HCT116 (cell line): ENCODE measurements at regions not wholly inside any gene's neighbourhood (a gene's known extent, or its start where the extent isn't known, plus 50 kb on each side); places are given as distances from the start of the nearest gene placed in this dataset.

Source experiments
- ATAC-seq: fragments of 200-7000 bp; cut with Tn5 transposase; 2 replicates; pipeline ENCODE4 v1.9.1; 2020; ENCODE audit warnings: mild to moderate bottlenecking, moderate library complexity
- BruUV-seq: library from RNA; stranded (reverse); fragments of 400-500 nt; replicated peaks from 2 replicates; lab custom pipeline; 2021; lab: Mats Ljungman, UMichigan
- CTCF ChIA-PET: fragments of 300-600 bp; sonication (Branson Sonifier 250); formaldehyde crosslinking; loops from one replicate; lab custom pipeline; 2021; ENCODE audit warnings: antibody characterized with exemption; lab: Charles Lee
- POLR2A ChIA-PET: fragments of 300-600, 350-600 bp; sonication (Branson Sonifier 250); formaldehyde crosslinking; loops from one replicate; lab custom pipeline; 2021; ENCODE audit warnings: antibody characterized with exemption; lab: Charles Lee
- RAD21 ChIA-PET, 2 experiments: fragments of 300-600 bp; sonication (Branson Sonifier 250); formaldehyde crosslinking; loops; one replicate each; lab custom pipeline; 2023; ENCODE audit warnings: low total read pairs in 2 of 2; ENCODE audit not compliant: uncharacterized antibody in 2 of 2, unreplicated experiment in 2 of 2, low non-redundant PET in 1 of 2; lab: Charles Lee
- DNase-seq: peaks from one replicate; pipeline ENCODE4 v3.0.0-alpha.2; 2010; ENCODE audit warnings: low read depth, low spot score
- H2AFZ ChIP-seq: fragments of 200-600 bp; shearing (Covaris generic), sonication (generic); 2 replicates; pipeline ENCODE4 v1.6.1; 2017; ENCODE audit warnings: low read depth, mixed run types, mixed read lengths, antibody characterized with exemption, low read length; ENCODE audit not compliant: poor library complexity, severe bottlenecking
- H3K27ac ChIP-seq: 2 replicates; pipeline ENCODE4 v1.5.1; 2012; ENCODE audit warnings: low read depth, low read length
- H3K27me3 ChIP-seq: fragments of 200-600 bp; sonication (generic); 2 replicates; pipeline ENCODE4 v1.6.1; 2016; ENCODE audit warnings: mixed run types, low read length, mixed read lengths; ENCODE audit not compliant: insufficient read depth
- H3K36me3 ChIP-seq, 2 experiments: fragments of 200-500 bp in 1 of 2; fragments of 200-600 bp in 1 of 2; sonication (Bioruptor generic) in 1 of 2; sonication (generic) in 1 of 2; 2 replicates each; pipeline versions ENCODE4 v1.5.1 to v1.6.1; 2014 to 2016; ENCODE audit warnings: low read length in 2 of 2, inconsistent platforms in 1 of 2, mixed read lengths in 1 of 2, mixed run types in 1 of 2; ENCODE audit not compliant: insufficient read depth in 2 of 2, control insufficient read depth in 1 of 2
- H3K4me1 ChIP-seq, 2 experiments: fragments of 200-600 bp in 1 of 2; sonication (generic) in 1 of 2; 2 replicates each; pipeline versions ENCODE4 v1.5.1 to v1.6.1; 2012 to 2017; ENCODE audit warnings: low read length in 2 of 2, inconsistent platforms in 1 of 2, mild to moderate bottlenecking in 1 of 2, mixed read lengths in 1 of 2, mixed run types in 1 of 2, moderate library complexity in 1 of 2; ENCODE audit not compliant: insufficient read depth in 2 of 2, control insufficient read depth in 1 of 2
- H3K4me2 ChIP-seq: fragments of 200-600 bp; sonication (generic); 2 replicates; pipeline ENCODE4 v1.6.1; 2017; ENCODE audit warnings: mixed run types, low read length, mixed read lengths
- H3K4me3 ChIP-seq, 2 experiments: fragments of 200-600 bp in 1 of 2; sonication (generic) in 1 of 2; replicated peaks in 1 of 2; 2 replicates each; pipeline ENCODE4 v1.5.1; 2011 to 2016; ENCODE audit warnings: low read length in 2 of 2, control low read depth in 1 of 2, low read depth in 1 of 2, mild to moderate bottlenecking in 1 of 2, mixed read lengths in 1 of 2, mixed run types in 1 of 2
- H3K79me2 ChIP-seq: fragments of 200-600 bp; sonication (generic); 2 replicates; pipeline ENCODE4 v1.6.1; 2017; ENCODE audit warnings: mild to moderate bottlenecking, mixed run types, low read length, moderate library complexity, mixed read lengths; ENCODE audit not compliant: insufficient read depth
- H3K9ac ChIP-seq: fragments of 200-600 bp; sonication (generic); 2 replicates; pipeline ENCODE4 v1.6.1; 2016; ENCODE audit warnings: low read length, mixed read lengths
- H3K9me2 ChIP-seq: fragments of 200-600 bp; sonication (generic), shearing (Covaris generic); 2 replicates; pipeline ENCODE4 v1.6.1; 2017; ENCODE audit warnings: mixed run types, mild to moderate bottlenecking, moderate library complexity; ENCODE audit not compliant: insufficient read depth
- H3K9me3 ChIP-seq, 2 experiments: fragments of 200-500 bp in 1 of 2; fragments of 200-600 bp in 1 of 2; sonication (Bioruptor generic) in 1 of 2; sonication (generic) in 1 of 2; 2 replicates each; pipeline ENCODE4 v1.6.1; 2014 to 2017; ENCODE audit warnings: low read length in 2 of 2, mixed read lengths in 2 of 2, inconsistent platforms in 1 of 2, low read depth in 1 of 2, mild to moderate bottlenecking in 1 of 2, mixed run types in 1 of 2, moderate library complexity in 1 of 2; ENCODE audit not compliant: control insufficient read depth in 1 of 2, insufficient read depth in 1 of 2
- H4K20me1 ChIP-seq: fragments of 200-600 bp; sonication (generic), shearing (Covaris generic); 2 replicates; pipeline ENCODE4 v1.6.1; 2017; ENCODE audit warnings: mixed run types, mild to moderate bottlenecking, moderate library complexity; ENCODE audit not compliant: insufficient read depth
- CBX3 ChIP-seq: IDR thresholded peaks from 2 replicates; pipeline ENCODE4 v1.6.1; 2012; ENCODE audit warnings: low read depth
- EGR1 ChIP-seq: IDR thresholded peaks from 2 replicates; pipeline ENCODE4 v1.6.1; 2012; ENCODE audit warnings: low read depth
- ELF1 ChIP-seq: IDR thresholded peaks from 2 replicates; pipeline ENCODE4 v1.6.1; 2012; ENCODE audit warnings: low read depth, borderline replicate concordance
- EZH2phosphoT487 ChIP-seq: fragments of 200-600 bp; IDR thresholded peaks from 2 replicates; pipeline ENCODE4 v1.6.1; 2018; ENCODE audit warnings: antibody characterized with exemption, borderline replicate concordance
- FOSL1 ChIP-seq: IDR thresholded peaks from 2 replicates; pipeline ENCODE4 v1.6.1; 2012; ENCODE audit warnings: low read depth
- POLR2A ChIP-seq: IDR thresholded peaks from 2 replicates; pipeline ENCODE4 v1.7.0; 2011; ENCODE audit warnings: borderline replicate concordance; ENCODE audit not compliant: insufficient read depth, insufficient read length; ENCODE audit errors: extremely low read depth
- POLR2AphosphoS5 ChIP-seq: IDR thresholded peaks from 2 replicates; pipeline ENCODE4 v1.6.1; 2011; ENCODE audit warnings: mild to moderate bottlenecking, low read depth, low read length, moderate library complexity
- SIN3A ChIP-seq: IDR thresholded peaks from 2 replicates; pipeline ENCODE4 v1.6.1; 2012; ENCODE audit warnings: low read depth
- SP1 ChIP-seq: IDR thresholded peaks from 2 replicates; pipeline ENCODE4 v1.6.1; 2012; ENCODE audit warnings: low read depth
- SRF ChIP-seq: IDR thresholded peaks from 2 replicates; pipeline ENCODE4 v1.6.1; 2012; ENCODE audit warnings: low read depth
- TCF7L2 ChIP-seq: IDR thresholded peaks from 2 replicates; pipeline ENCODE4 v1.7.0; 2011; ENCODE audit warnings: borderline replicate concordance, inconsistent platforms; ENCODE audit not compliant: insufficient read depth, insufficient read length; ENCODE audit errors: extremely low read depth
- YY1 ChIP-seq: IDR thresholded peaks from 2 replicates; pipeline ENCODE4 v1.6.1; 2011; ENCODE audit warnings: low read length, low read depth, moderate library complexity, mild to moderate bottlenecking; ENCODE audit not compliant: insufficient replicate concordance; ENCODE audit errors: extremely low read depth
- ZNF274 ChIP-seq: fragments of 200-500 bp; sonication (Bioruptor generic); IDR thresholded peaks from 2 replicates; pipeline ENCODE4 v1.6.1; 2014; ENCODE audit warnings: mild to moderate bottlenecking, low read depth, low read length, inconsistent platforms
- intact Hi-C: fragments of 100-400 bp; cut with micrococcal nuclease; formaldehyde crosslinking; loops from 2 replicates; pipeline ENCODE4 v1.10.0; 2022
- TF ChIP-seq, protein P1 (sequence below): IDR thresholded peaks from 2 replicates; pipeline ENCODE4 v1.6.1; 2012
- TF ChIP-seq, protein P2 (sequence below): IDR thresholded peaks from 2 replicates; pipeline ENCODE4 v1.6.1; 2011; ENCODE audit warnings: mild to moderate bottlenecking, low read length, moderate library complexity; ENCODE audit not compliant: insufficient replicate concordance; ENCODE audit errors: extremely low read depth
- TF ChIP-seq, protein P3 (sequence below): IDR thresholded peaks from 2 replicates; pipeline ENCODE4 v1.6.1; 2012

DNA sequence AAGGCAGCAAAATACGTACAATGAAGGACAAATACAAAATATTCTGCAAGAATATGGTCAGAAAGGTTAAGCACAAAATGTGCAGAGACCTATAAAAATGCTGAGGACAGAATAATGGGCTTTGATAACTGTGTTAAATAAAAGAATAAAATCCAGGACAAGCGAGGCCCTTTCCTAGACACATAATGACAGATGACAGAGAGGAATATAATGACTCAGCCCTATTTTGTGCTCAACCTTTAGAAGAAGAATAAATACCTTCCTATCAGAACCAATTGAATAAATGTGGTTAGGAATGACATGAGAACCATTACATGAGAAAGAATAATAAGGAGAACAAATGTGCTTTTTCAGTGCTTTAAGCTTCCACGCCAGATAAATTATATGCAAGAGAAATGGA, 178.0 kb downstream of the TEX13C start:
- ChIA-PET CTCF (no interaction called here), POLR2A (no interaction called here), RAD21 (no interaction called here)
- DNase-seq (no peak), ATAC-seq (no peak)
- no peak for TF ChIP-seq ELF1
- TF ChIP-seq POLR2A: no peak
- no peak for TF ChIP-seq SP1
- Histone ChIP-seq H3K79me2 (no peaks in the 10 kb centered on the region), H3K4me1 (no peaks in the 10 kb centered on the region), H3K9ac (no peak overlapping the region), H3K9me3 (no peaks in the 10 kb centered on the region), H3K27me3 (no peaks in the 10 kb centered on the region), H3K4me2 (no peak overlapping the region), H2AFZ (no peak overlapping the region), H3K27ac (no peak overlapping the region), H4K20me1 (no peaks in the 10 kb centered on the region), H3K4me3 (no peak overlapping the region), H3K36me3 (no peaks in the 10 kb centered on the region), H3K9me2 (no peaks in the 10 kb centered on the region)
- intact Hi-C loops: no loop called here
- no TSS peak for BruUV-seq

DNA sequence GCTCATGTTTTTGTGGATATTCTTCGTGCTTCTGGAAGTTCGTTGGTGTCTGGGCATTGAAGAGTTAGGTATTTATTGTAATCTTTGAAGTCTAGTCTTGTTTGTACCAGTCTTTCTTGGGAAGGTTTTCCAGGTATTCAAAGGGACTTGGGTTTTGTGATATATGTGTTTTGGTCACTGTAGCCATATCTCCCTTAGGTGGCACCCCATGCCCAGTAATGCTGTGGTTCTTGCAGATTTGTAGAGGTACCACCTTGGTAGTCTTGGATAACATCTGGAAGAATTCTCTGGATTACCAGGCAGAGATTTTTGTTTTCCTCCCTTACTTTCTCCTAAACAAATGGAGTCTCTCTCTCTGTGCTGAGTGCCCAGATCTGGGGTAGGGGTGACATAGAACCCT, 184.1 kb downstream of the TEX13C start:
- H3K9ac ChIP-seq: no peak overlapping the region
- TF ChIP-seq EGR1: no peak
- TF ChIP-seq, protein P1, sequence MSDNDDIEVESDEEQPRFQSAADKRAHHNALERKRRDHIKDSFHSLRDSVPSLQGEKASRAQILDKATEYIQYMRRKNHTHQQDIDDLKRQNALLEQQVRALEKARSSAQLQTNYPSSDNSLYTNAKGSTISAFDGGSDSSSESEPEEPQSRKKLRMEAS: no peak
- no peak for TF ChIP-seq SP1
- no peak for TF ChIP-seq CBX3
- no peak for TF ChIP-seq ZNF274
- no peak for TF ChIP-seq FOSL1
- TF ChIP-seq EZH2phosphoT487: no peak
- TF ChIP-seq SIN3A: no peak
- TF ChIP-seq, protein P2, sequence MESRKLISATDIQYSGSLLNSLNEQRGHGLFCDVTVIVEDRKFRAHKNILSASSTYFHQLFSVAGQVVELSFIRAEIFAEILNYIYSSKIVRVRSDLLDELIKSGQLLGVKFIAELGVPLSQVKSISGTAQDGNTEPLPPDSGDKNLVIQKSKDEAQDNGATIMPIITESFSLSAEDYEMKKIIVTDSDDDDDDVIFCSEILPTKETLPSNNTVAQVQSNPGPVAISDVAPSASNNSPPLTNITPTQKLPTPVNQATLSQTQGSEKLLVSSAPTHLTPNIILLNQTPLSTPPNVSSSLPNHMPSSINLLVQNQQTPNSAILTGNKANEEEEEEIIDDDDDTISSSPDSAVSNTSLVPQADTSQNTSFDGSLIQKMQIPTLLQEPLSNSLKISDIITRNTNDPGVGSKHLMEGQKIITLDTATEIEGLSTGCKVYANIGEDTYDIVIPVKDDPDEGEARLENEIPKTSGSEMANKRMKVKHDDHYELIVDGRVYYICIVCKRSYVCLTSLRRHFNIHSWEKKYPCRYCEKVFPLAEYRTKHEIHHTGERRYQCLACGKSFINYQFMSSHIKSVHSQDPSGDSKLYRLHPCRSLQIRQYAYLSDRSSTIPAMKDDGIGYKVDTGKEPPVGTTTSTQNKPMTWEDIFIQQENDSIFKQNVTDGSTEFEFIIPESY: no peak
- TF ChIP-seq, protein P3, sequence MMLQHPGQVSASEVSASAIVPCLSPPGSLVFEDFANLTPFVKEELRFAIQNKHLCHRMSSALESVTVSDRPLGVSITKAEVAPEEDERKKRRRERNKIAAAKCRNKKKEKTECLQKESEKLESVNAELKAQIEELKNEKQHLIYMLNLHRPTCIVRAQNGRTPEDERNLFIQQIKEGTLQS: no peak
- TF ChIP-seq POLR2A: no peak
- TF ChIP-seq SRF: no peak
- TF ChIP-seq YY1: no peak
- no peak for TF ChIP-seq POLR2AphosphoS5
- no peak for TF ChIP-seq TCF7L2

More for the DNA sequence above, 184.1 kb downstream of the TEX13C start:
- Histone ChIP-seq H3K9me2 (no peaks in the 10 kb centered on the region), H3K4me3 (no peak overlapping the region), H3K9me3 (no peaks in the 10 kb centered on the region), H4K20me1 (no peaks in the 10 kb centered on the region), H3K36me3 (no peaks in the 10 kb centered on the region), H2AFZ (no peak overlapping the region), H3K4me1 (no peaks in the 10 kb centered on the region), H3K79me2 (no peaks in the 10 kb centered on the region), H3K27ac (no peak overlapping the region), H3K4me2 (no peak overlapping the region), H3K27me3 (no peaks in the 10 kb centered on the region)
- no TSS peak for BruUV-seq
- ChIA-PET RAD21 (no interaction called here), CTCF (no interaction called here), POLR2A (no interaction called here)
- DNase-seq (no peak), ATAC-seq (no peak)
- intact Hi-C loops: no loop called here
